ENCODE measurements at regions not wholly inside any gene's neighbourhood (a gene's known extent, or its start where the extent isn't known, plus 50 kb on each side); places are given as distances from the start of the nearest gene placed in this dataset.

GRCh38 chr9:89988458-89988857 is 383.6 kb downstream of the GADD45G start:
- TF ChIP-seq CTCF (IDR thresholded peaks at IDR 0.05; ENCODE audit: poor library complexity, severe bottlenecking) = no peak
- no peak for TF ChIP-seq EZH2 (IDR thresholded peaks at IDR 0.05; ENCODE audit: borderline replicate concordance, insufficient read depth, low read length, poor library complexity, severe bottlenecking)
- TF ChIP-seq SMC3 (conservative IDR thresholded peaks at IDR 0.05; ENCODE audit: poor library complexity) = no peak
- no peak for TF ChIP-seq POLR2AphosphoS5 (IDR thresholded peaks at IDR 0.05)
- no peak for TF ChIP-seq TAF1 (IDR thresholded peaks at IDR 0.05; ENCODE audit: low read depth)
- no peak for TF ChIP-seq EP300 (conservative IDR thresholded peaks at IDR 0.05; ENCODE audit: poor library complexity, severe bottlenecking)
